ENCODE measurements at regions not wholly inside any gene's neighbourhood (a gene's known extent, or its start where the extent isn't known, plus 50 kb on each side); places are given as distances from the start of the nearest gene placed in this dataset.

- TF ChIP-seq CTCF (IDR thresholded peaks at IDR 0.05 in 2 of 3, conservative IDR thresholded peaks at IDR 0.05 in 1 of 3; ENCODE audit: control insufficient read depth in 2 of 3, extremely low read depth in 1 of 3, insufficient read depth in 1 of 3, low read depth in 3 of 3, low read length in 3 of 3) = no peak
- no peak for TF ChIP-seq KAT2A (conservative IDR thresholded peaks at IDR 0.05; ENCODE audit: control insufficient read depth, low read depth, low read length)
- TF ChIP-seq PAX5 (IDR thresholded peaks at IDR 0.05; ENCODE audit: borderline replicate concordance, low read depth, low read length) = no peak
Measured at GRCh38 chr9:30534896-30535295, 1849.5 kb upstream of the ACO1 start.
